ENCODE measurements at regions not wholly inside any gene's neighbourhood (a gene's known extent, or its start where the extent isn't known, plus 50 kb on each side); places are given as distances from the start of the nearest gene placed in this dataset.

GRCh38 chr5:96043446-96043845, 81.8 kb upstream of the ELL2 start:
- no peak for DNase-seq (ENCODE audit: low read depth in 1 of 2, low spot score in 1 of 2)

- no peak for DNase-seq (ENCODE audit: low read depth in 1 of 2, low spot score in 1 of 2)
Observed at GRCh38 chr5:96037128-96037527, 75.5 kb upstream of the ELL2 start.

- no peak for DNase-seq (ENCODE audit: low read depth in 1 of 2, low spot score in 1 of 2)
Observed at GRCh38 chr5:96036301-96036700, 74.7 kb upstream of the ELL2 start.

GRCh38 chr5:96035796-96036195, 74.1 kb upstream of the ELL2 start:
- DNase-seq (ENCODE audit: low read depth in 1 of 2, low spot score in 1 of 2) = no peak

GRCh38 chr5:96033116-96033515, 71.5 kb upstream of the ELL2 start:
- DNase-seq (ENCODE audit: low read depth in 1 of 2, low spot score in 1 of 2) = no peak

GRCh38 chr5:96031811-96032261, 70.2 kb upstream of the ELL2 start:
- DNase-seq (ENCODE audit: low read depth in 1 of 2, low spot score in 1 of 2) = no peak

- DNase-seq (ENCODE audit: low read depth in 1 of 2, low spot score in 1 of 2) = no peak
Observed at GRCh38 chr5:96031180-96031579, 69.5 kb upstream of the ELL2 start.

- no peak for DNase-seq (ENCODE audit: low read depth in 1 of 2, low spot score in 1 of 2)
Observed at GRCh38 chr5:96026406-96027041, 64.9 kb upstream of the ELL2 start.

- no peak for DNase-seq (ENCODE audit: low read depth in 1 of 2, low spot score in 1 of 2)
Observed at GRCh38 chr5:96024683-96025475, 63.2 kb upstream of the ELL2 start.

- DNase-seq (ENCODE audit: low read depth in 1 of 2, low spot score in 1 of 2) = no peak
Observed at GRCh38 chr5:96023518-96023917, 61.9 kb upstream of the ELL2 start.

- no peak for DNase-seq (ENCODE audit: low read depth in 1 of 2, low spot score in 1 of 2)
Observed at GRCh38 chr5:96022971-96023370, 61.3 kb upstream of the ELL2 start.

GRCh38 chr5:96017951-96018350, 56.3 kb upstream of the ELL2 start:
- DNase-seq (ENCODE audit: low read depth in 1 of 2, low spot score in 1 of 2) = no peak

- no peak for DNase-seq (ENCODE audit: low read depth in 1 of 2, low spot score in 1 of 2)
Observed at GRCh38 chr5:96016216-96016615, 54.6 kb upstream of the ELL2 start.

GRCh38 chr5:96015709-96016108, 54.1 kb upstream of the ELL2 start:
- no peak for DNase-seq (ENCODE audit: low read depth in 1 of 2, low spot score in 1 of 2)

GRCh38 chr5:96014395-96014794, 52.7 kb upstream of the ELL2 start:
- DNase-seq (ENCODE audit: low read depth in 1 of 2, low spot score in 1 of 2) = no peak

GRCh38 chr5:96013254-96013653, 51.6 kb upstream of the ELL2 start:
- DNase-seq (ENCODE audit: low read depth in 1 of 2, low spot score in 1 of 2) = no peak

GRCh38 chr5:96012399-96012798, 50.7 kb upstream of the ELL2 start:
- no peak for DNase-seq (ENCODE audit: low read depth in 1 of 2, low spot score in 1 of 2)
